Left hindlimb (tissue), 1 donor: ENCODE measurements at regions not wholly inside any gene's neighbourhood (a gene's known extent, or its start where the extent isn't known, plus 50 kb on each side); places are given as distances from the start of the nearest gene placed in this dataset.

Source experiments
- DNase-seq: peaks from one replicate; pipeline ENCODE4 v3.0.0-alpha.2; 2018

DNA sequence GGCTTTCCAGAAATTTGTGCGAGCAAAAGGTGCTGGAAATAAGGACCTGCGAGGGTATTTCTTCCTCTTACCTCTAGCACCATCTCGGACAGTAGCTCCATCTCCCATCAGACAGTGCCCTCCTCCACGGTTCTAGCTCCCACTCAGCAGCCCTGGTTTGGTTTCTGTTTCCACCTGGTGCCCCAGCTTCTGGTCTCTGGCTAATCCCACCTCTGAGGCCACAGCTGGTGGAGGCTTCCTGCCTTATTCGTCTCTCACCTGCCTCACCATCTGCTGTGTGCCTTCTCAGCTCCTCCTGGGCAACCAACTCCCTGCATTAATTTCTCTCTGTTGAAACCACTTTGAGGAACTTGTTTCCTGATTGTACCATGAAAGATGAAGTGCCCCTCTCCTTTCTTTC lies 162.4 kb upstream of the CDYL start:
- no peak for DNase-seq

DNA sequence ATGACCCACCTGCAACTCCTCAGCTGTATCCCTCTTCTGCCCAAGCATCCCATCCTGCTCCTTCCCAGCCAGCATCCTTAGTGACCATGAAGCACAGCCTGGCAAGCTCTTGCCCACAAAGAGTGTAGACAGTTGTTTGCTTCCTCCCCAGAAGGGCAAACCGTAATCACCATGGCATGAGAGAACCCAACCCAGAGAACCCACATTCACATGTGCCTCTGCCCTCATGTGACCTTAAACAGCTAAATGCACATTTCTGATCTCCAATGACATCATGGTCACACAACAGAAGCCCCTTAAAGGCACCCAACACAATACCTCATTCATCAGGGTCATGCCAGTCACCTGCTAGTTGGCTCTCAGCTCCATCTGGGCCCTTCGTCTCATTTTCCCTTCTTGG lies 162.8 kb upstream of the CDYL start:
- DNase-seq, result no peak

GRCh38 chr6:4612636-4613171 lies 163.5 kb upstream of the CDYL start:
- DNase-seq, result no peak

GRCh38 chr6:4611429-4612129 lies 164.6 kb upstream of the CDYL start:
- DNase-seq, result no peak

DNA sequence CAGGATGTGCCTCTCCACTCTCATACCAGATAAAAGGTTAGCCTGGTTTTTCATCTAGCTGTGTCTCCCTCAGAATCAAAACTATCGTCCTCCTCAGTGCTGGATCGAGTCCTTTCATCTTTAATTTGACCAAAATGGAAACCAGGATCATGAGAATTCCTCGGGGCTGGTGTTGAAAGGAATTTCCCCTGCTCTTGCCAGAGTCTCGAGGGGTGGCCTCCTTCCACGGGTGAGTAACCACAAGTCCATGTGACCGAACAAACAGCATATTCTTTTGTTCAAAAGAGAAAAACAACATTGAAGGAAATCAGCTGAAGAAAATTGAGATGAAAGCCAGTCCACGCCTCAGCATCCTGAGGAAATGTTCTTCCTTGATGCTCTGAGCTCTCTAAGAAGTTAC lies 165.9 kb upstream of the CDYL start:
- no peak for DNase-seq

DNA sequence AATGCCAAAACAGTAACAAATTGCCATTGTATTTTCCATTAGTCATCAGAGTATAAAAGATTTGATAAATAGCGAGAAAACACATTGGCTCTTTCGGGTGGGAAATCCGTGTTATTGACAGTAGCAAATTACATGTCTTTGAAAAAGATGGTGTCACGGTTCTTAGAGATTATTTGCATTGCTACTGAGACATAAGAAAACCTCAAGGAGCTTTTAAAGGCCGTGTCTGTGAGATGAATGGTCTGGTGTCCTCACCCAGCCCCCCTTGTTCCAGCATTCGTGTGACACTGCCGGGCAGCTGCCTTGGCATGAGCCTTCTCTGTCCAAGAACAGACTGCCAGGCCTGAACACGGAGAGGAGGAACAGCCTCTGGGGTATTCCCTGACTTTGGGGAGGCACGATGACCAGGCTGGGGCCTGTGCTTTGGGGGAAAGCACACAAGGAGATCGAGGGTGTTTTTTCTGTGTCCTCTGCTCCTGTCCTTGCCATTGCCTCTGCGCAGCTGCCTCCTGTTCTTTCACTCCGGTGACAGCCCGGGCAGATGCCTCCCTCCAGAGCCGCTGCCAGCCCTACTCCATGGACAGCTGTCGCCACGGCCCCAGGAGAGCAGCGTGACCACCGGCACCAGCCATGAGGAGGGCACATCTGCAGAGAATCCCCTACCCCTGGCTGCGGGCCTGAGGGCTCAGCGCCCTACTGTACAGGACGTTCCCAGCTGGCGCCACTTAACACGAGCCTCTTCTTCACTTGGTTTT lies 167.7 kb upstream of the CDYL start:
- peak; percentile 79 for DNase-seq

DNA sequence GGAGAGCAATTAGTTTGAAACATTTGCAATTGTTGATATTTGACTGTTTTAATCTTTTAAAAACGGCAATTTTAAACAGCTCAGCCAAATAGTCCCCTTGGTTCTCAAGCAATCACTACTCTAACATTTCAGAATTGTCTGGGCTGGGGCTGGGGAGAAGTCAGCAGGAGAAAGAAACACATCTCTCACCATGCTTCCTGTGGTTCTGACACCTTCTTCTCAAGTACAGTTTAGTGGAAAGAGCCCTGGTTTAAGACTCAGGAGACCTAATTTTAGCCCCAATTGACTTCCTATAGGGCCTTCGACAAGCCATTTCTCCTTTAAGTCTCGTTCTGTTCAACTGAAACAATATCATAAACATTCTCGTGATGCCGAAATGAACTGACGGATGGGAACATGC lies 168.4 kb upstream of the CDYL start:
- no peak for DNase-seq

GRCh38 chr6:4606821-4607704 lies 169.1 kb upstream of the CDYL start:
- peak; percentile 78 for DNase-seq

GRCh38 chr6:4606016-4606415 lies 170.2 kb upstream of the CDYL start:
- DNase-seq, result no peak

DNA sequence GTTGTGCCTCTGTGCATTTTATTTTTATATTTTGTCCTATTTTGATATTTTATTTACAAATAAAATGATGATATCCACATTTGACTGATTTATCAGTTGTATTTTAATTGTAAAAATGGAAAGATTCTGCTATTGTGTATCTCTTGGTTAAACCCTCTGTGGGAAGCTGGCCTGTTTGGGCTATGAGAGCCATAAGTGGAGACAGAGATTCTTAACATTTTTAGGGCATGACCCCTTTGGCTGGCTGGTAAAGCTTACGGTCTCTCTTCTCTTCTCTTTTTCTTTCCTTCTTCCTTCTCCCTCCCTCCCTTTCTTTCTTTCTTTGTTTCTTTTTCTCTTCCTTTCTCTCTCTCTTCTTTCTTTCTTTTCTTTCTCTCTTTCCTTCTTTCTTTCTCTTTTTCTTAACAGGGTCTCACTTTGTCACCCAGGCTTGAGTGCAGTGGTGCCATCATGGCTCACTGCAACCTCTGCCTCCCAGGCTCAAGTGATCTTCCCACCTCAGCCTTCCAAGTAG lies 172.3 kb upstream of the CDYL start:
- no peak for DNase-seq

GRCh38 chr6:4603291-4603690 lies 172.9 kb upstream of the CDYL start:
- DNase-seq, result no peak

DNA sequence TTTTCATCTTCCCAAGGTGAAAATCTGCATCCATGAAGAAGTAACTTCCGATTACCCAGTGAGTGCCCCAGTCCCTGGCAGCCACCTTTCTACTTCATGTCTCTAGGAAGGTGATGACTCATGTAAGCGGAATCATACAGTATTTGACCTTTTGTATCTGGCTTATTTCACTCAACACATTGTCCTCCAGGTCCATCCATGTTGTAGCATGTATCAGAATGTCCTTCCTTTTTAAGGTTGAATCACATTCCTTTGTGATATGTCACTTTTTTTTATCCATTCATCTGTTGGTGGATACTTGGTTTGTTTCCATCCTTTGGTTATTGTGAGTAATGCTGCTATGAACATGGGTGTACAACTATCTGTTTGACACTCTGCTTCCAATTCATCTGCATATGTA lies 176.3 kb upstream of the CDYL start:
- no peak for DNase-seq

- DNase-seq, result no peak
Measured at GRCh38 chr6:4598384-4598995, 177.7 kb upstream of the CDYL start.

- DNase-seq, result no peak
Measured at GRCh38 chr6:4593951-4594350, 182.3 kb upstream of the CDYL start.

DNA sequence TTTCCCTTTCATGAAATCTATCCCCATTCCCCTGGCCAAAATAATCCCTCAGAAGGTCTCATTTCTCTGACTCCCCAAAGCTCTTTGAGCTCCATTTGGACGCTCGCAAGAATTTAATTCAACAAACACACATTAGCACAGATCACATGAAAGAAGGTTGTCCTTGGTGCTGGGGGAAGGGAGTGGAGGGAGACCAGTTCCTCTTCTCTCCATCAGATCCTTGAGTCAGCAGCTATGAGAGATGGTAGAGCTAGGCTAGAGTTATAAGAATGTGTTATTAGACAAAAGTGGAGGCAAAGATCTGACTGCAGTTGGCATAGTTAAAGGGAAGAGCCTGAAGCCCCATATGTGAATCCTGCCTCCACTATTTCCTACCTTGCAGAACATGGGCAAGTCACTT lies 184.2 kb upstream of the CDYL start:
- no peak for DNase-seq

- no peak for DNase-seq
Measured at GRCh38 chr6:4591218-4591617, 185.0 kb upstream of the CDYL start.

DNA sequence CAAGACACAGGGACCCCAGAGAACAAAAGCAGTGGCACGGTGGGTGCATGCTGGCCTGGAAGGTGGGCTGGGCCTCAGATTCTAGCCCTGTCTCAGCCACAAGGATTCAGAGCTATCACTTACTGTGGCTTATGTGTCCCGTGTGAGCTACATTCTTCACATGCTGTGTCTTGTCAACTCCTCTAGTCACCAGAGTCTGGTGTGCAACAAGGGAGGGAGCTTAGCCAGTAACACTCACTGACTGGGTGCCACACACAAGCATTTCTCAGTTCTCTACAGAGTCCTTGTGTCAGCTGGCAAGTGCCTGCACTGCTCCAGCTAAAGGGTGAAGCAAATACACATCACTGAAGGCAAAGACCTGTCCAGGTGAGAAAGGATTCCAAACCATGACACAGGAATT lies 186.9 kb upstream of the CDYL start:
- no peak for DNase-seq

GRCh38 chr6:4588581-4588980 lies 187.6 kb upstream of the CDYL start:
- DNase-seq, result no peak

DNA sequence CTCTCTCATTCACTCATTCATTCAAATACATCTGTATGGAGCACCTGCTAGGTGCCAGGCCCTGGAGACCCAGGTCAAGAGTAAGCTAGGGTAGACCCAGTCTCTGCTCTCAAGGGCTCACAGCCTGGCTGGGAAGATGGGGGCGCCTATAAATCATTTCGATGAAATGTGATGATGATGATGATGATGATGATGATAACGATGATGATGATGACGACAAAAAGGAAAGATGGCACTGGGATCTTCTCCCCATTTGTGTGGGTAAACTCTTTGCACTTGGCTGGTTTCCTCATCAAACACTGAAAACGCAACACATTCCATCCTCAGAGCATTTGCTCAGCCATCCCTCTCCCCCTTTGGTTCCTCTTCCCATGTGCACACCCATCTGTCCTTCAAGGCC lies 188.0 kb upstream of the CDYL start:
- DNase-seq, result no peak

DNA sequence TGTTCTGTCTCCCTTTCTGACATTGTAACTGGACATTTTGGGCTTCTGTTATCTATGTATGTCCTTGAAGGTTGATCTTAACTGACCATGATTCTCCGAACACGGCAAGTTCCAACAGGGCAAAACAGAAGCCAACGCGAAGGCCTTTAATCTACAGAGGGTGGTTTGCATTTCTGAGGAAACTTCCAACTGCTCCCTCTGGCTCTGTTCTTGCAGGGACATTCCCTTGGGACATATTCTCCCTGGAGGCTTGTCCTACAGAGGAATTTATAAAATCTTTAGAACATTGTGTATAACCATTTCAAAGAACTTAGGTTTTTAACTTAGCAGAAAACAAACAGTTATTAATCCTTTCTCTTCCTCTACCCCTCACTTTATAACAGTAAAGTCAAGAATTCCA lies 189.0 kb upstream of the CDYL start:
- no peak for DNase-seq

DNA sequence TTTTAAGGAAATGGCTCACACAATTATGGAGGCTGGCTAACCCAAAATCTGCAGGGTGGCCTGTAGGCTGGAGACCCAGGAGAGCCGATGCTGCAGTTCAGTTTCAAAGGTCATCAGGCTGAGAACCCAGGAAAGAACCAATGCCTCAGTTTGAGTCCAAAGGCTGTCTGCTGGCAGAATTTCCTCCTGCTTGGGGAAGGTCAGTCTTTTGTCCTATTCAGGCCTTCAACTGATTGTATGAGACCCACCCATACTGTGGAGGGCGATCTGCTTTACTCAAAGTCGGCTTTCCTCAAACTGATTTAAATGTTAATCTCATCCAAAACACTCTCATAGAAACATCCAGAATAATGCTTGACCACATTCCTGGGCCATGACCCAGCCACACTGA lies 189.7 kb upstream of the CDYL start:
- DNase-seq, result no peak

GRCh38 chr6:4585682-4586468 lies 190.3 kb upstream of the CDYL start:
- no peak for DNase-seq
